ENCODE measurements at regions not wholly inside any gene's neighbourhood (a gene's known extent, or its start where the extent isn't known, plus 50 kb on each side); places are given as distances from the start of the nearest gene placed in this dataset.
A peak's percentile ranks its signal among the peaks of the same experiment; 100 is the strongest.

DNA sequence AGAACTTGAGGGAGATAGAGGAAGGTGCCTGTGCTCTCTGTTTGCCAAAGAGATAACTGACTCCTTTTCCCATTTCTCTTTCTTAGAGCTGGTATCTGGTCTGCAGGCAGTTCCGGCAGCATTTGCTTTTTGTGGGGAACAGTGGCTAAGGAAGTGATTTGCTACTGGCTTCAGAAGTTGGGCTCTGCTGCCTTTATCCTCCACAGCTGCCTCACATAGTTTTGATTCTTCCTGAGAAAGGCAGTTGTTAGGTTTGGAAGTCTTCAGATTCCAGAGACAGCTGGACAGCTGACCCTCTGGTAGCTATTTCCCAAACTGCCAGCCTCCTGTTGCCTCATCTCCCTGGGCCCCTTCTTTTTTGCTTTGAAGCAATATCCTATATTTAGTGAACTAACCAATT lies 62.6 kb upstream of the MACF1 start:
- Histone ChIP-seq H3K4me1 (ENCODE audit: control insufficient read depth in 1 of 2, insufficient read depth in 2 of 2, low read length in 2 of 2) (peaks cover 6 to 11% of the 10 kb centered on the region in 2 donors), H3K4me3 (ENCODE audit: low read length in 2 of 2) (no peak overlapping the region), H3K9me3 (ENCODE audit: control insufficient read depth, low read length) (no peaks in the 10 kb centered on the region), H3K36me3 (ENCODE audit: control insufficient read depth in 1 of 2, insufficient read depth in 2 of 2, low read length in 1 of 2) (no peaks in the 10 kb centered on the region), H3K27me3 (ENCODE audit: control insufficient read depth in 1 of 2, insufficient read depth in 2 of 2, low read length in 1 of 2) (no peaks in the 10 kb centered on the region), H3K27ac (ENCODE audit: low read depth in 1 of 2, low read length in 2 of 2) (peak overlapping the region in 1 of 2 donors; percentile 20)
- no peak for ATAC-seq (ENCODE audit: low FRiP score)
- no peak for DNase-seq
- intact Hi-C loops (cut with DNase I): no loop called here
- WGBS, 2 donors: 57 to 78% methylated on average over 1 of the region's 1 CpG

DNA sequence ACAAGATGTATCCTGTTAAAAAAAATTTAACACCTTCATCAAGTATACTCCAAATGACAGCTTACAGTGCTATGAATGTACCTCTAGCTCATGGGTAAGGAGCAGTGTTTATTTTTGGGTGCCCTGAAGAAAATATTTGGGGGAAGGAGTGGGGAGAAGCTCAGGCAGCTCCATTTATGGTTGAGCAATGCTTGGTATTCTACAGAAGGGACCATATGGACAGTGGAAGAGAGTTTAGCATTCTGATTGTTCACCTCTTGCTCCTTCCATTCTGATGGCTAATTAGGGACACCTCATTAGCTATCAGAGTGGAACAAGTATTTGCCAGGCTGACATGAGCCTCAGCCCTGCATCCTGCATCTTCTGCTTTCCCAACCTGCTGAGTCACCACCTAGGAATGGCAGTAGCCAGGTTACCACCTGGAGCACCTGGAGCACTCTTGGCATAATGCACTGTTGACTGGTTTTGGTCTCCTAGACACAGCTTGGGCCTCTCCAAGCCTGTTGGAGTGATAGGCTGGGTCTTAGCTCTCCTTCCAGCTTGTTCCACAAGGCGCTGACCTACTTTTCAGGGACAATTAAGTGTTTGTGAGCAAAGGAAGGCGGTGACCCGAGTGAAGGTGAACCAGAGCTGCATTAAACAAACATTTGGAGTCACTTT lies 62.0 kb upstream of the MACF1 start:
- Histone ChIP-seq H3K4me3 (ENCODE audit: low read length in 2 of 2) (no peak overlapping the region), H3K4me1 (ENCODE audit: control insufficient read depth in 1 of 2, insufficient read depth in 2 of 2, low read length in 2 of 2) (peaks cover 6 to 11% of the 10 kb centered on the region in 2 donors), H3K27ac (ENCODE audit: low read depth in 1 of 2, low read length in 2 of 2) (peak overlapping the region in 1 of 2 donors; percentile 7), H3K9me3 (ENCODE audit: control insufficient read depth, low read length) (no peaks in the 10 kb centered on the region), H3K27me3 (ENCODE audit: control insufficient read depth in 1 of 2, insufficient read depth in 2 of 2, low read length in 1 of 2) (no peaks in the 10 kb centered on the region), H3K36me3 (ENCODE audit: control insufficient read depth in 1 of 2, insufficient read depth in 2 of 2, low read length in 1 of 2) (no peaks in the 10 kb centered on the region)
- intact Hi-C loops (cut with DNase I): no loop called here
- ATAC-seq (ENCODE audit: low FRiP score): no peak
- 86 to 89% methylated on average over 3 of the region's 3 CpGs for WGBS, 2 donors
- no peak for DNase-seq

DNA sequence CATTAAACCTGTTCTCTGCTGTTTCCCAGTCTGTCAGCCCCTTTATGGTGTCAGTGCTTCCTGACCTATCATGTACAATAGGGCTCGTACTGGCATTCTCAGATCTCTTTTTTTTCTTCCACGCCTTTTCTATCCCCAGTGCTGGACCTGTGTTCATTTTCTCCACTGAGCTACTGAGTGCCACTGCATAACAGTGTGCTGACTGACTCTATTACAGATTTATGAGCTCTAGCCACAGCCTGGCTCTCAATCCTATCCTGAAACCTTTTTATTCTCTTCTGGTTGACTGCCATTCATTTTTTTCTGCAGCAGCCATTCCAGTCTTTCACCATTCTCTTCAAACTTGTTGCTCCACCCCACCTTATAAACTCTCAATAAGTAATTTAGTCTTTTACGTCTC lies 59.6 kb upstream of the MACF1 start:
- Histone ChIP-seq H3K36me3 (ENCODE audit: control insufficient read depth in 1 of 2, insufficient read depth in 2 of 2, low read length in 1 of 2) (no peaks in the 10 kb centered on the region), H3K9me3 (ENCODE audit: control insufficient read depth, low read length) (no peaks in the 10 kb centered on the region), H3K27me3 (ENCODE audit: control insufficient read depth in 1 of 2, insufficient read depth in 2 of 2, low read length in 1 of 2) (no peaks in the 10 kb centered on the region), H3K4me1 (ENCODE audit: control insufficient read depth in 1 of 2, insufficient read depth in 2 of 2, low read length in 2 of 2) (peaks cover 6 to 11% of the 10 kb centered on the region in 2 donors), H3K4me3 (ENCODE audit: low read length in 2 of 2) (no peak overlapping the region), H3K27ac (ENCODE audit: low read depth in 1 of 2, low read length in 2 of 2) (no peak overlapping the region)
- no peak for ATAC-seq (ENCODE audit: low FRiP score)
- intact Hi-C loops (cut with DNase I): no loop called here
- 92 to 96% methylated on average over 3 of the region's 3 CpGs for WGBS, 2 donors
- DNase-seq: no peak

DNA sequence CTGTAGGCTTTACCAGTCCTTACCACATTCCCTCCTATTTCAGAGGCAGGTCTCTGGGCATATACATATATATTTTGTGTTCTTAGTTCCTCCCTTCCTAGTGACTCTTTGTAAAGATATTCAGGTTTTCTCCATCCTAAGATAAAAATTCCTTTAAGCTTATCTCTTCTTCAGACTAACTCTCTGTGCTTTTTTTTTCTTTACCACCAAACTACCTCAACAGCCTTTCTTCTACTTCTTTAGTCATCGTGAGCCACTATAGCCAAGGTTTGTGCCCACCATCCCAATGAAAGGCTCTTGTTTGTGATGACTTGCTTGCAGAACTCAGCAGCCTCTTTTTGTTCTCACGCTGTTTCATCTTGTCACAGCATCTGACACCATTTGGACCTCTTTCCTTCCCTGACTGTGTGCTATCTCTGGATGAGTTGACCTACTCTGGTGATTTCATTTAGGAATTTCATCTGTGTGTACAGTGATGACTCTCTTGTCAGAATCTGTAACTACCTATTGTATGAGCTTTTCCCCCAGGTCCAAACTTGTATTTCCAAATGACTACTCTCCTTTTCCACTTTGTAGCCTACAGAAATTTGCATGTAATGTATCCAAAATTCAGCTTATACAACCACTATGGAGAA lies 59.0 kb upstream of the MACF1 start:
- H3K4me1 ChIP-seq (ENCODE audit: control insufficient read depth in 1 of 2, insufficient read depth in 2 of 2, low read length in 2 of 2): peaks cover 6 to 11% of the 10 kb centered on the region in 2 donors
- 89 to 94% methylated on average over 2 of the region's 2 CpGs for WGBS, 2 donors
- intact Hi-C loops (cut with DNase I): no loop called here

DNA sequence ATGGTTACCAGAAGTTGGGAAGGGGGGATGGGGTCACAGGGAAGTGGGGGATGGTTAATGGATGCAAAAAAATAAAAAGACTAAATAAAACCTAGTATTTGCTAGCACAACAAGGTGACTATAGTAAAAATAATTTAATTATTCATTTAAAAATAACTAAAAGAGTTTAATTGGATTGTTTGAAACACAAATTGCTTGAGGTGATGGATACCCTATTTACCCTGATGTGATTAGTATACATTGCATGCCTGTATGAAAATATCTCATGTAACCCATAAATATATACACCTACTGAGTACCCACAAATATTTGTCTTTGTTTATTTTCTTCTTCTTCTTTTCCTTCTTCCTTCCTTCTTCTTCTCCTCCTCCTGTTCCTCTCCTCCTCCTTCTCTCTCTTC lies 57.8 kb upstream of the MACF1 start:
- Histone ChIP-seq H3K36me3 (ENCODE audit: control insufficient read depth in 1 of 2, insufficient read depth in 2 of 2, low read length in 1 of 2) (no peaks in the 10 kb centered on the region), H3K4me1 (ENCODE audit: control insufficient read depth in 1 of 2, insufficient read depth in 2 of 2, low read length in 2 of 2) (peaks cover 5 to 11% of the 10 kb centered on the region in 2 donors), H3K27ac (ENCODE audit: low read depth in 1 of 2, low read length in 2 of 2) (no peak overlapping the region), H3K27me3 (ENCODE audit: control insufficient read depth in 1 of 2, insufficient read depth in 2 of 2, low read length in 1 of 2) (no peaks in the 10 kb centered on the region), H3K4me3 (ENCODE audit: low read length in 2 of 2) (no peak overlapping the region), H3K9me3 (ENCODE audit: control insufficient read depth, low read length) (no peaks in the 10 kb centered on the region)
- intact Hi-C loops (cut with DNase I): no loop called here
- ATAC-seq (ENCODE audit: low FRiP score) (no peak), DNase-seq (no peak)

More for the DNA sequence above, 59.0 kb upstream of the MACF1 start:
- Histone ChIP-seq H3K27ac (ENCODE audit: low read depth in 1 of 2, low read length in 2 of 2) (no peak overlapping the region), H3K36me3 (ENCODE audit: control insufficient read depth in 1 of 2, insufficient read depth in 2 of 2, low read length in 1 of 2) (no peaks in the 10 kb centered on the region), H3K9me3 (ENCODE audit: control insufficient read depth, low read length) (no peaks in the 10 kb centered on the region), H3K4me3 (ENCODE audit: low read length in 2 of 2) (no peak overlapping the region), H3K27me3 (ENCODE audit: control insufficient read depth in 1 of 2, insufficient read depth in 2 of 2, low read length in 1 of 2) (no peaks in the 10 kb centered on the region)
- ATAC-seq (ENCODE audit: low FRiP score) (no peak), DNase-seq (no peak)

DNA sequence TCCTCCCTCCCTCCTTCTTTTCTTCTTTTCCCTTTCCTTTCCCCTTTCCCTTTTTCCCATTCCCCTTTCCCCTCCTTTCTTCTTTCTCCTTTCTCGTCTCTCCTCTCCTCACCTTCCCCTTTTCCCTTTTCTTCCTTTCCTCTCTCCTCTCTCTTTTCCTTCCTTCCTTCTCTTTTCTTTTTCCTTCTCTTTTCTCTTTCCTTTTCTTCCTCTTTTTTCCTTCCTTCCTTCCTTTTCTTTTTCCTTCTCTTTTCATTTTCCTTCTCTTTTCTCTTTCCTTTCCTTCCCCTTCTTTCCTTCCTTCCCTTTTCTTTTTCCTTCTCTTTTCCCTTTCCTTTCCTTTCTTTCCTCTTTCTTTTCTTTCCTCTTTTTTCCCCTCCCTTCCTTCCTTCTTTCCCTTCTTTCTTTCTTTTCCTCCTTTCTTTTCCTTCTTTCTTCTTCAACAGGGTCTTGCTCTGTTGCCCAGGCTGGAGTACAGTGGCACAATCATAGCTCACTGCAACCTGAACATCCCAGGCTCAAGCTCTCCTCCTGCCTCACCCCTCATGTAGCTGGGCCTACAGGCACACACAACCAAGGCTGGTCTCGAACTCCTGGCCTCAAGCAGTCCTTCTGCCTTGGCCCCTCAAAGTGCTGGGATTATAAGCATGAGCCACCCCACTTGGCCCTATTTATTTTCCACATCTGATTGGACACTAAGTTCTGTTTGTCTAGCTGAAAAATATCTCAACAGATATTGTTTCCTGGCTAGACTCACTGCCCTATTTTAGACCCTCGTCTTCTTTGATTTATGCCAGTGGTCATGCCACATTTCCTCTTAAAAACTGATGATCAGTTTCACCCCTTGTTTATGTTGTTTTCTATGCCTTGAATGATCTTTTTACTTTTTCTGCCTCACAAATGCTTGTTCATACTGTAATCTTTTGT lies 57.1 kb upstream of the MACF1 start:
- Histone ChIP-seq H3K4me1 (ENCODE audit: control insufficient read depth in 1 of 2, insufficient read depth in 2 of 2, low read length in 2 of 2) (peaks cover under 1 to 7% of the 10 kb centered on the region in 2 donors), H3K4me3 (ENCODE audit: low read length in 2 of 2) (no peak overlapping the region), H3K27me3 (ENCODE audit: control insufficient read depth in 1 of 2, insufficient read depth in 2 of 2, low read length in 1 of 2) (no peaks in the 10 kb centered on the region), H3K27ac (ENCODE audit: low read depth in 1 of 2, low read length in 2 of 2) (no peak overlapping the region), H3K36me3 (ENCODE audit: control insufficient read depth in 1 of 2, insufficient read depth in 2 of 2, low read length in 1 of 2) (no peaks in the 10 kb centered on the region), H3K9me3 (ENCODE audit: control insufficient read depth, low read length) (no peaks in the 10 kb centered on the region)
- ATAC-seq (ENCODE audit: low FRiP score) (no peak), DNase-seq (no peak)
- 64% methylated on average over 3 of the region's 3 CpGs for WGBS, 2 donors
- intact Hi-C loops (cut with DNase I): no loop called here

DNA sequence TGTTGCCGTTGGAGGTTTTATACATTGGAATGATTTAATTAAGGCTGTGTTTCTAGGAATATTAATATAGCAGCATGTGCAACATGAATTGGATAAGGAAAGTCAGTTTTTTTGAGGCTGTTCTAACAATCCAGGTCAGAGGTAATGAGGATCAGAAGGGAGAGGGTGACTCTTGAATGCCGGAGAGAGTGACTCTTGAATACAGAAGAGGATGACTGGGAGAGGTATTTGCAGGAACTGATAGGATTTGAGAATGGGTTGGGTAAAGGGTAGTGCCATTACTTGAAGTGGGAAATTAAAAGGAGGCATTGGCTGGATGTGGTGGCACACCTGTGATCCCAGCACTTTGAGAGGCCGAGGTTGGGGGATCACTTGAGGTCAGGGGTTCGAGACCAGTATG lies 55.6 kb upstream of the MACF1 start:
- intact Hi-C loops (cut with DNase I): no loop called here
- Histone ChIP-seq H3K36me3 (ENCODE audit: control insufficient read depth in 1 of 2, insufficient read depth in 2 of 2, low read length in 1 of 2) (no peaks in the 10 kb centered on the region), H3K27ac (ENCODE audit: low read depth in 1 of 2, low read length in 2 of 2) (no peak overlapping the region), H3K4me3 (ENCODE audit: low read length in 2 of 2) (no peak overlapping the region), H3K4me1 (ENCODE audit: control insufficient read depth in 1 of 2, insufficient read depth in 2 of 2, low read length in 2 of 2) (peaks cover 11 to 14% of the 10 kb centered on the region in 2 donors), H3K9me3 (ENCODE audit: control insufficient read depth, low read length) (no peaks in the 10 kb centered on the region), H3K27me3 (ENCODE audit: control insufficient read depth in 1 of 2, insufficient read depth in 2 of 2, low read length in 1 of 2) (no peaks in the 10 kb centered on the region)
- no peak for ATAC-seq (ENCODE audit: low FRiP score)
- no peak for DNase-seq
- 92 to 93% methylated on average over 4 of the region's 4 CpGs for WGBS, 2 donors

DNA sequence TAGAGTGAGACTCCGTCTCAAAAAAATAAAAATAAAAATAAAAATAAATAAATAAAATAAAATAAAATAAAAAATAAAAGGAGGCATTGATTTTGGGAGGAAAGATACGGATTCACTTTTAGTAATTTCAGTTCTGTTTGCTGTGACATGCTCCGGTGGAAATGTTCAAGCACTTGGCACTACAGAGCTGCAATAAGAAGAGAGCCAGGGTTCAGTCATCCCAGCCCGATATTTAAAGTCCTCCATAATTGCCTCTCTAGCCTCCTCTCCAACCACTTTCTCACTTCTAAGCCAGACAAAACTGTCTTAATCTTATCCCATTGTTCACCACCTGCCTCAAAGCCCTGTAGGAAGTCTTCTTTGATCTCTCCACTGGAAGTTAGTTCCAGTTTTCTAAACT lies 55.0 kb upstream of the MACF1 start:
- DNase-seq (no peak), ATAC-seq (ENCODE audit: low FRiP score) (no peak)
- Histone ChIP-seq H3K27ac (ENCODE audit: low read depth in 1 of 2, low read length in 2 of 2) (no peak overlapping the region), H3K27me3 (ENCODE audit: control insufficient read depth in 1 of 2, insufficient read depth in 2 of 2, low read length in 1 of 2) (no peaks in the 10 kb centered on the region), H3K4me3 (ENCODE audit: low read length in 2 of 2) (no peak overlapping the region), H3K36me3 (ENCODE audit: control insufficient read depth in 1 of 2, insufficient read depth in 2 of 2, low read length in 1 of 2) (no peaks in the 10 kb centered on the region), H3K9me3 (ENCODE audit: control insufficient read depth, low read length) (no peaks in the 10 kb centered on the region), H3K4me1 (ENCODE audit: control insufficient read depth in 1 of 2, insufficient read depth in 2 of 2, low read length in 2 of 2) (peaks cover 13 to 14% of the 10 kb centered on the region in 2 donors)
- 76 to 78% methylated on average over 4 of the region's 4 CpGs for WGBS, 2 donors
- intact Hi-C loops (cut with DNase I): no loop called here

Measured in aorta (tissue), 5 donors.